Calu3 (cell line): ENCODE measurements at regions not wholly inside any gene's neighbourhood (a gene's known extent, or its start where the extent isn't known, plus 50 kb on each side); places are given as distances from the start of the nearest gene placed in this dataset.

ENCODE experiments used
- BruUV-seq: library from RNA; stranded (reverse); fragments of 400-500 nt; replicated peaks from 2 replicates; lab custom pipeline; 2021; lab: Mats Ljungman, UMichigan
- CTCF ChIA-PET: fragments of 300-600 bp; sonication (Branson Sonifier 250); formaldehyde crosslinking; loops from one replicate; lab custom pipeline; 2022; ENCODE audit warnings: antibody characterized with exemption; lab: Charles Lee
- DNase-seq: peaks from one replicate; pipeline ENCODE4 v3.0.0; 2022
- H3K27ac Mint-ChIP-seq: one replicate; pipeline ENCODE4 v1.8.0; 2022; ENCODE audit warnings: mixed read lengths; ENCODE audit not compliant: unreplicated experiment
- H3K27me3 Mint-ChIP-seq: one replicate; pipeline ENCODE4 v1.8.0; 2022; ENCODE audit warnings: mixed read lengths; ENCODE audit not compliant: unreplicated experiment
- H3K36me3 Mint-ChIP-seq: one replicate; pipeline ENCODE4 v1.8.0; 2022; ENCODE audit warnings: mild to moderate bottlenecking, moderate library complexity, mixed read lengths; ENCODE audit not compliant: insufficient read depth, unreplicated experiment
- H3K4me1 Mint-ChIP-seq: one replicate; pipeline ENCODE4 v1.8.0; 2022; ENCODE audit warnings: mild to moderate bottlenecking, low read depth, mixed read lengths; ENCODE audit not compliant: unreplicated experiment
- H3K4me3 Mint-ChIP-seq: one replicate; pipeline ENCODE4 v1.8.0; 2022; ENCODE audit warnings: mild to moderate bottlenecking, low read depth, moderate library complexity, mixed read lengths; ENCODE audit not compliant: unreplicated experiment
- H3K9me3 Mint-ChIP-seq: one replicate; pipeline ENCODE4 v1.8.0; 2022; ENCODE audit warnings: low read depth, mixed read lengths; ENCODE audit not compliant: unreplicated experiment
- CTCF ChIP-seq: fragments of 200-600 bp; IDR thresholded peaks from one replicate; pipeline ENCODE4 v1.8.0; 2022; ENCODE audit warnings: antibody characterized with exemption; ENCODE audit not compliant: unreplicated experiment
- intact Hi-C: fragments of 100-400 bp; cut with micrococcal nuclease; formaldehyde crosslinking; loops from one replicate; pipeline ENCODE4 v1.10.0; 2022; ENCODE audit not compliant: unreplicated experiment

- Mint-ChIP-seq H3K36me3 (peaks cover 3% of the 10 kb centered on the region), H3K27me3 (peaks cover 24% of the 10 kb centered on the region), H3K27ac (no peak overlapping the region), H3K9me3 (peaks cover 19% of the 10 kb centered on the region), H3K4me1 (no peaks in the 10 kb centered on the region), H3K4me3 (no peak overlapping the region)
- DNase-seq, result no peak
- TF ChIP-seq CTCF, result no peak
- CTCF ChIA-PET, result no interaction called here
- no TSS peak for BruUV-seq
- intact Hi-C loops, result no loop called here
Observed at GRCh38 chr11:134503596-134503995, 91.6 kb upstream of the B3GAT1 start.

DNA sequence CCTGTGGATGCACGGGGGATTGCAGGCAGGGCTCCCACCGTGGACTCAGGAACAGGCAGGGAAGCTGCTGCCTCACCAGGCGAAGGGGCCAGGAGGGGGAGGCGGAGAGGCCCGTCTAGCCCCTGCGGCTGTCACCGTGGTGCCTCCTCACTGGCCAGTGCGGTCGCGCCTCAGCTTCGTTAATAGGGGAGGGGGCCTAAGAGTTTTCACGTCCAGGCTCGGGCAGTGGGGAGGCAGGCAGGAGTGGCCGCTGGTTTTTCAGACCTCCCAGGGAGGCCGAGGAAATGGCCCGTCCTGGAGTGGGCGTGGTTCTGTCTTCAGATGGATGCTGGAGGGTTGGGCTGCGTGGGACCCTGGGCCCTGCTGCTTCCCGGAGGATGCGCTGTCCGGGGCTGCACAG lies 91.1 kb upstream of the B3GAT1 start:
- H3K4me1 Mint-ChIP-seq, result no peaks in the 10 kb centered on the region
- H3K4me3 Mint-ChIP-seq, result no peak overlapping the region
- no peak overlapping the region for H3K27ac Mint-ChIP-seq
- intact Hi-C loops, result no loop called here
- CTCF ChIA-PET, result no interaction called here
- BruUV-seq, result no TSS peak
- H3K9me3 Mint-ChIP-seq, result peaks cover 19% of the 10 kb centered on the region
- no peak for DNase-seq
- peaks cover 24% of the 10 kb centered on the region for H3K27me3 Mint-ChIP-seq
- no peak for TF ChIP-seq CTCF
- H3K36me3 Mint-ChIP-seq, result no peaks in the 10 kb centered on the region

DNA sequence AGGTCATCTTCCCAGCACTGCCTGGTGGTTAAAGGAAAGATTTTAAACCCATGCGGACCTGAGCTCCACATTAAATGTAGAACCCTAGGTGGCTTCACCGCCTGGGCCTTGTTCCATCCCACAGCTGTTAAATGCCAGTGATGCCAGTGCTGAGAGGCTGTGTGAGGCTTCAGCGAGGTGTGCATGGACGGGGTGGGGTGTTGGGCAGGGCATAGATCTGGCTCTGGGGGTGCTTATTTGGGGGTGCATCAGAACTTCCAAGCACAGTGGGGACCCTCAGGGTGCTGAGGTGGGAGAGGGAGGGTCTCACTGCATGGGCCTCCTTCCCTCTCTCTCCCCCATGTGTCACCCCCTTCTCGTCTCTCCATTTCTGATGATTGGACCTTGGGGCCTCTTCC lies 90.1 kb upstream of the B3GAT1 start:
- no peak for DNase-seq
- Mint-ChIP-seq H3K36me3 (no peaks in the 10 kb centered on the region), H3K27me3 (peaks cover 24% of the 10 kb centered on the region), H3K27ac (no peak overlapping the region), H3K4me1 (no peaks in the 10 kb centered on the region), H3K9me3 (peaks cover 19% of the 10 kb centered on the region), H3K4me3 (no peak overlapping the region)
- intact Hi-C loops, result no loop called here
- no TSS peak for BruUV-seq
- CTCF ChIA-PET, result no interaction called here
- no peak for TF ChIP-seq CTCF

- intact Hi-C loops, result no loop called here
- no peak for DNase-seq
- BruUV-seq, result no TSS peak
Observed at GRCh38 chr11:134501406-134502152, 89.5 kb upstream of the B3GAT1 start.

More at GRCh38 chr11:134501406-134502152, 89.5 kb upstream of the B3GAT1 start:
- CTCF ChIA-PET, result no interaction called here
- TF ChIP-seq CTCF, result no peak
- no peaks in the 10 kb centered on the region for H3K4me1 Mint-ChIP-seq
- H3K27me3 Mint-ChIP-seq, result peaks cover 24% of the 10 kb centered on the region
- H3K9me3 Mint-ChIP-seq, result peaks cover 24% of the 10 kb centered on the region
- H3K36me3 Mint-ChIP-seq, result no peaks in the 10 kb centered on the region
- no peak overlapping the region for H3K27ac Mint-ChIP-seq
- H3K4me3 Mint-ChIP-seq, result no peak overlapping the region
